Neuron (in vitro differentiated cells): ENCODE measurements at regions not wholly inside any gene's neighbourhood (a gene's known extent, or its start where the extent isn't known, plus 50 kb on each side); places are given as distances from the start of the nearest gene placed in this dataset.

Experiments
- H2AFZ ChIP-seq: one replicate; pipeline ENCODE4 v1.6.1; 2013; ENCODE audit warnings: low read depth, mild to moderate bottlenecking, inconsistent platforms, low read length, moderate library complexity
- H3K27me3 ChIP-seq: one replicate; pipeline ENCODE4 v1.6.1; 2013; ENCODE audit warnings: low read length; ENCODE audit not compliant: insufficient read depth
- H3K36me3 ChIP-seq: one replicate; pipeline ENCODE4 v1.6.1; 2013; ENCODE audit warnings: low read length; ENCODE audit not compliant: insufficient read depth
- H3K4me1 ChIP-seq: one replicate; pipeline ENCODE4 v1.6.1; 2013; ENCODE audit warnings: low read length; ENCODE audit not compliant: insufficient read depth
- H3K4me3 ChIP-seq: 2 replicates; pipeline ENCODE4 v1.5.1; 2013; ENCODE audit warnings: mild to moderate bottlenecking, low read length, moderate library complexity
- H3K9me3 ChIP-seq: one replicate; pipeline ENCODE4 v1.6.1; 2013; ENCODE audit warnings: low read length

DNA sequence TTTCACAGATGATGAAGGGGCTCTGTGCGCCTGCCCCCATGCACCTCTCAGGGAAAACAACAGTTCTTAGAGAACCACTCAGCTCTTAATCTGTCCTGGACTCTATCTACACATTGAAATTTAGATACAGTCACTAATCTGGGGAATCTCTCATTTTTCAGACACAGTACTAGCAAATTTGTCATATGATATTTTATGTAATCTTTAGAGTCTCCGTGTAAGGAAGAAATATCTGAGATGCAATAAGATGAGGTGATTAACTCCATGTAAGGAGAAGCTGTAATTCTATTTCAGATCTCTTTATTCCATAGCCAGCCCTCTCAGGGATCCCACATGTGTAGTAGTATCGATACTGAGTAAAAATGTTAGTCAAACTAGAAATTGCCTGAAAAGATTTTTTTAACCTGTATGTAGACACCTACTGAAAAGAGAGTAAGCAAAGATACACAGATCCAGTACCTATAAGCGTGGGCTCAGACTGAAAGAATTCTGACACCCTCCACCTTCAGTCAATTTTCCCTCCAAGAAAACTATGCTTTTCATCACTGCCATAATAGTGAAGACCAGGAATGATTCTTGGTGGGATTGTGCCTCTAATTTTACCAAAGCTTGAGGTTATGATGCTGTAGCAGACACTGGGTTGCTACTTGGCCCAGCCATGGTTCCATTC lies 279.6 kb upstream of the TMEM161B start:
- no peak overlapping the region for H2AFZ ChIP-seq
- H3K4me1 ChIP-seq, result peaks cover 53% of the 10 kb centered on the region
- H3K27me3 ChIP-seq, result no peaks in the 10 kb centered on the region

DNA sequence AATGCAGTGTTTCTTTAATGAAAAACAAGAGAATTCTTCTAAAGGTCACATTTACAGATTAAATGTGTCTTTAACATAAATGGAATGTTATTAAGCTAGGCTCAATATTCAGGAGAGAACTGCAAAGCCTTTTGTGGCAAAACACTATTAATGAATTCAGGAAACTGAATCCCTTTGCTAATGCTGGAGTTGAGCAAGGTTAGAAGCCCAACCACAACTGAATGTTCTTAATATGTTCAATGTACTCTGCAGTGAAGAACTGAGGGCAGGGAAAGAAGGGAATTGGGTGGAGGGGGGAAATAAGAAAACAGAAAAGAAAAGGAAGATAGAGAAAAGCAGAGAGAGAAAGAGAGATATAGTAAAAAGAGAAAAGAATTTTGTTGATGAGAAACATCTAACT lies 276.7 kb upstream of the TMEM161B start:
- no peaks in the 10 kb centered on the region for H3K27me3 ChIP-seq
- H3K4me3 ChIP-seq, result peak overlapping the region; percentile 3
- no peak overlapping the region for H2AFZ ChIP-seq
- no peaks in the 10 kb centered on the region for H3K9me3 ChIP-seq
- H3K4me1 ChIP-seq, result peaks cover 61% of the 10 kb centered on the region
- H3K36me3 ChIP-seq, result no peaks in the 10 kb centered on the region

More for the DNA sequence above, 279.6 kb upstream of the TMEM161B start:
- Histone ChIP-seq H3K36me3 (no peaks in the 10 kb centered on the region), H3K4me3 (no peak overlapping the region), H3K9me3 (no peaks in the 10 kb centered on the region)

DNA sequence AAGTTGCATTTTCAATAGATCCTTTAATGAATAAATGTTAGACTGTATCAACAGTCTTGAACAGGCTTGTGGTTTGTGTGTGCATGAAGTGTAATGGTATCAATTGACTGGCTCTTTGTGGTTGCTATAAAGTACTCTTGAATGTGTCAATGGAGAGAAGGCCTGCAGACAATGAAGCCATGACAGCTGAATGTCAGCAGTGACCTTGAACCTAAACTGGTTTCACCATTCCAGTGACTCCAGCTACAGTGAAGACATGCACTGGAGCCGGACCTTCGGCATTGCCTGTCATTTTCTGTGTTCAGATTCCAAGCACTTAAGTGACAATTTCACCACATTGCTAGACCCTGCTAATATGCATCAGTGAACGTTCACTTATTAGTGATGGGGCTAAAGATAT lies 276.0 kb upstream of the TMEM161B start:
- Histone ChIP-seq H3K4me1 (peaks cover 65% of the 10 kb centered on the region), H3K4me3 (peak overlapping the region; percentile 3), H2AFZ (no peak overlapping the region), H3K9me3 (no peaks in the 10 kb centered on the region), H3K36me3 (no peaks in the 10 kb centered on the region), H3K27me3 (no peaks in the 10 kb centered on the region)

DNA sequence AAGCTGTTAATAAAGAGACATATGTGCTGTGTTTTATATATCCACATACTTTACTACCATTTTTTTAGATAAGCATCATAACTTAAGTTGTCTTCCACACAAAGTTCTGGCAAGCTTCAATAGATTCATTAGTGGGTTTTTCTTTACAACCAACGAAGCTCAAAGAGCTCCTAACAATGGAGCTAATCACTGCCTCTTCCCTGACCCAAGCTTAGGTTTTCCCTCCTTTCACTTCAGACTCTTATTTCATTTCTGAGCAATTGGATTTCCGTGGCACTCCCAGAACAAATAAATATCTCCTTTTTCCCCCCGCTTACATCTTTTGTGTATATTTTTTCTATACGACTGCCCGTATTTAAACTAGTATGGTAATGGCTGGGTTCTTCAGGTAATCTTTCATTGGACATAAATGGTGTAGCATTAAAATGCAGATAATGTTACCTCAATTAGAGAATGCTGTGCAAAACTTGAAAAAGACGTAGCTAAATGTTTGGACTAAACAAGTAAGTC lies 275.5 kb upstream of the TMEM161B start:
- Histone ChIP-seq H3K9me3 (no peaks in the 10 kb centered on the region), H3K36me3 (no peaks in the 10 kb centered on the region), H2AFZ (no peak overlapping the region), H3K4me3 (no peak overlapping the region), H3K4me1 (peaks cover 70% of the 10 kb centered on the region), H3K27me3 (no peaks in the 10 kb centered on the region)

DNA sequence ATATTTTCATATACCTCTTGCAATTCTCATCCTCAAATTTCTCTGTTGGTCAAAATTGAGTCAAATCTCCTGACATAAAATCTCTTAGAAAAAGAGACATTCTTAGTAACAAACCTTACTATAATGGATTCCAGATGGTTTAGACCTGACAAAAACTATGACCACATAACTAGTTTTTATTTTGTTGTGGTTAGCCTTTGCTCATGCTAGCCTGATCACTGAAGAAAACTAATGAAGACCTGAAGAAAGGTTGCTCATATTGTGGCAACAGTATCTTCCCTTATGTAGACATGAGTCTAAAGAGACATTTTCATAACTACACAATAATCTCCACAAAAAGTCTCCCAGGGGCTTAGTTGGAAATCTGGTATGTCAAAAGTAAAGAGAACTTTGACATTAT lies 274.1 kb upstream of the TMEM161B start:
- H3K4me1 ChIP-seq, result peaks cover 81% of the 10 kb centered on the region

DNA sequence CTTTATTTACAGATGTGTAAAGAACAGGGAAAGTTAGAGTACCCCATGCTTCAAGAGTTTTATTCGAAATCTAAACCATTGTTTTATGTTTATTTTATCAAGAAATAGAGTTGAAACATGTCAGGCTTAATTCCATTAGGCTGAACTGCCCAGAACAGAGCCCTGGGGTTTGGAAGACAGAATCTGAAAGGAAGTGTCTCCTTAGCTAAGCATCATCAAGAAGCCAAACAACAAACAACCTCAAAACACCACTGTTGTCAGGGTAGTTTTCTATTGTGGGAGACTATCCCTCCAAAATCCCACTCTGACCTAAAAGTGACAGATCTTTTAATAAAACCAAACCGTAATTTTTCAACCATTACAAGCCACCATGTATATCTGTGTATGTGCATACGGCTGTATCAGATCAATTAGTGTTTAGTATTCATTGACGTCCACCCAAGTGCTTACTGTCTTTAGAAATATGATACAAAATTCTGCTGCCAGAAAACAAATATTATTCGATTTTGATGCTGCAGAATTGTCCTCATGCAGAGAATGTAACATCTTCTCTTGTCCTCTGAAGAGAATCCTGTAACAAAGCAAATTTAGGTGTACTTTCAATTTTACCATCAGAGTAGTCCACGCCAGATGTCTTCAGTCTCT lies 271.9 kb upstream of the TMEM161B start:
- H3K4me1 ChIP-seq, result peaks cover 84% of the 10 kb centered on the region
- no peaks in the 10 kb centered on the region for H3K36me3 ChIP-seq
- no peak overlapping the region for H2AFZ ChIP-seq
- no peaks in the 10 kb centered on the region for H3K27me3 ChIP-seq
- peak overlapping the region; percentile 31 for H3K4me3 ChIP-seq
- no peaks in the 10 kb centered on the region for H3K9me3 ChIP-seq

More for the DNA sequence above, 274.1 kb upstream of the TMEM161B start:
- Histone ChIP-seq H3K27me3 (no peaks in the 10 kb centered on the region), H2AFZ (no peak overlapping the region), H3K36me3 (no peaks in the 10 kb centered on the region), H3K4me3 (no peak overlapping the region), H3K9me3 (no peaks in the 10 kb centered on the region)

DNA sequence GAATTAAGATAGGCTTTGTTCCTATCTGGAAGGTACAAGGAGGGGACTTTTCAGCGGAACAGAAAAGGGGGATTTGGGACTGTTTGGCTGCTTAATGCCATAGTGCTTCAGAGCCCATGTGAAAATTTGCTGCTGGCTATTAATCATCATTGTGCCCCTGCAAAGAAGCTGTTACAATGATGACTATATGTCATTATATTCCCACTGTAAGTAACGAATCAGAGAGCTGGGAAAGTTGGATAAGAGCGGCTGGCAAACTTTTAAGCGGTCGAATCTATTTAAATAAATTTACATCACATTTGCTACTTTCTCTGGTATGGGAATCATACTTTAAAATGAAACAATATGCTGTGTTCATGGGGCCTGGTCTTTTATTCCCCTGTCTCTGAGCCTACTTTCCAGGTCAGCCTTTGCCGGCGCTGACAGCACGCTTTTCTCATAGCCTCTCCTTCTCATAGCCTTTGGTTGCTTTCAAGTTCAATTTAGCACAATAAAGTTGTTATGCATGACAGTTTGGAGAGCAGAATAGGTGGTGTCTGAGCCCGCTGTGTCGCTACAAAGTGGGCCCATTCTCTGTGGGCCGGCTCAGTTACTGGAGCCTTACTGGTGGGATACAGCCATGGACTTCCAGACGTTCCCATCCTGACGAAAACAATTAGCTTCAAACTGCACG lies 271.2 kb upstream of the TMEM161B start:
- Histone ChIP-seq H3K36me3 (no peaks in the 10 kb centered on the region), H3K4me1 (peaks cover 76% of the 10 kb centered on the region), H3K4me3 (peak overlapping the region; percentile 31), H3K9me3 (no peaks in the 10 kb centered on the region), H2AFZ (no peak overlapping the region), H3K27me3 (no peaks in the 10 kb centered on the region)

DNA sequence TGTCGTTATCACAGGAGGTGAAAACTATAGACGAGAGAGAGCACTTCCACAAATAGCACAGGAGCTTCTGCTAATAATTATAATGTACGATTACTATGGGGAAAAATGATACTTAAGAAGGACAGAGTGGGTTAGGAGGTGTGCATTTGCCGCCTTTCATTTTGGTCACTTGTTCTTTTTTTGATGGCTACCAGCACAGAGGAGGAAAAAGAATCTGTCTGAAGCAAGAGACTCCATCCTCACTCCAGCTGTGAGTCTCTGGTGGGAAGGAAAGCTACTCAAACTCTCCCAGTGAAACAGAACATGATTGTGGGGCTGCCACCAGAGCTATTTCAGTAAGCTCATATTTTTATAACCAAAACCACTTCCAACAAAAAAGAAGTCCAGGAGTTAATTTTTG lies 270.4 kb upstream of the TMEM161B start:
- no peaks in the 10 kb centered on the region for H3K27me3 ChIP-seq

DNA sequence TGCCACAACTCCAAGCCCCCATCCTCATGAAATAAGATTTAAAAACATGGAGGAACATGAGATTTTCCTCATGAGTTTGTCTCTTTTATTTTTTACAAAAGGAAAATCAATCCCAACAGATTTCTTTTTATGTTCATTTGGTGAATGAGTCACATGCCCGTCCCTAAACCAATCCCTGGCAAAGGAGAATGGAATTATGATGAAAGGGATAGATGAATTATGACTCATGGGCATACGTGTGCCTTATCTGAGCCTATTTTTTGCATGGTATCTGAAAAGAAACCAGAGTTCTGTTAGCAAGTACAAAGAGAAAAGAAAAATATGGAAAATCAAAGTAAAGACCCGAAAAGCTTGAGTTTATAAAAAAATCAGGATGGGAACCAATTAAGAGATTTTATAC lies 267.5 kb upstream of the TMEM161B start:
- Histone ChIP-seq H3K4me1 (peaks cover 45% of the 10 kb centered on the region), H2AFZ (no peak overlapping the region), H3K27me3 (no peaks in the 10 kb centered on the region), H3K9me3 (no peaks in the 10 kb centered on the region), H3K4me3 (no peak overlapping the region), H3K36me3 (no peaks in the 10 kb centered on the region)

More for the DNA sequence above, 270.4 kb upstream of the TMEM161B start:
- Histone ChIP-seq H2AFZ (no peak overlapping the region), H3K4me1 (peaks cover 70% of the 10 kb centered on the region), H3K9me3 (no peaks in the 10 kb centered on the region), H3K36me3 (no peaks in the 10 kb centered on the region), H3K4me3 (no peak overlapping the region)

DNA sequence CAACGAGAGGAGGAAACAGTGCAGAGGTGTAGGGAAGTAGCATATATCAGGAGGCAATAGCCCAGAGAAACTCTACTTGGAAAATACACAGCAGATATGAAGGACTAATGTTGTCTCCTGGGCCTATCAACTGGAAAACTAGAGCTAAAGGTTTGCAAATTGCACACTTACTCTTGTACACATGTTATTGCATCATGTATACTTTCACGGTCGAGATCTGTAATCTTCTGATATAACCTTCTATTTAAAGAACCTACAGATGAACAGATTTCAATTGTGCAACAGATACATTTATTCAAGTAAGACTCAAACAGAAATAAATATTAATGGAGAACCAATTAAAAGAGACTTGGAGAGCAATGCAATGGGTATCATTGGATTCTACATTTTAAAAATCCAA lies 256.3 kb upstream of the TMEM161B start:
- Histone ChIP-seq H3K36me3 (no peaks in the 10 kb centered on the region), H3K4me1 (no peaks in the 10 kb centered on the region), H3K9me3 (no peaks in the 10 kb centered on the region), H2AFZ (no peak overlapping the region), H3K27me3 (no peaks in the 10 kb centered on the region), H3K4me3 (no peak overlapping the region)

DNA sequence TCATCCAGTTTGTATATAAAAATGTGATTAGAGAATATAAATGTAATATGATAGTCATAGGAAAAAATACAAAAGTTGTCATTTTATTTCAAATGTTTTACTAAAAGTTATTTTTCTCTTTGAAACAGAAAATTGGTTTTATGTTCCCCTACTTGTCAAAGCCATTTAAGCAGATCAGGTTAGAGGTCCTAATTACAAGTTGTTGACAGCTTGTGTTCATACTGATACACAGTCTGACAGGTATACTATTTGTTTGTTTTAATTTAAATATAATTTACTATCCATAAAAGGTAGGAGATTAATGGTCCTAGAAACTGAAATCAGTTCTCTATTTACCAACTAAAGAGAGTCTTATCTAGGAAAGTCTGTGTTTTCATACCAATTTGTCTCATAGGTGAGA lies 250.4 kb upstream of the TMEM161B start:
- Histone ChIP-seq H3K4me3 (no peak overlapping the region), H3K27me3 (no peaks in the 10 kb centered on the region)

DNA sequence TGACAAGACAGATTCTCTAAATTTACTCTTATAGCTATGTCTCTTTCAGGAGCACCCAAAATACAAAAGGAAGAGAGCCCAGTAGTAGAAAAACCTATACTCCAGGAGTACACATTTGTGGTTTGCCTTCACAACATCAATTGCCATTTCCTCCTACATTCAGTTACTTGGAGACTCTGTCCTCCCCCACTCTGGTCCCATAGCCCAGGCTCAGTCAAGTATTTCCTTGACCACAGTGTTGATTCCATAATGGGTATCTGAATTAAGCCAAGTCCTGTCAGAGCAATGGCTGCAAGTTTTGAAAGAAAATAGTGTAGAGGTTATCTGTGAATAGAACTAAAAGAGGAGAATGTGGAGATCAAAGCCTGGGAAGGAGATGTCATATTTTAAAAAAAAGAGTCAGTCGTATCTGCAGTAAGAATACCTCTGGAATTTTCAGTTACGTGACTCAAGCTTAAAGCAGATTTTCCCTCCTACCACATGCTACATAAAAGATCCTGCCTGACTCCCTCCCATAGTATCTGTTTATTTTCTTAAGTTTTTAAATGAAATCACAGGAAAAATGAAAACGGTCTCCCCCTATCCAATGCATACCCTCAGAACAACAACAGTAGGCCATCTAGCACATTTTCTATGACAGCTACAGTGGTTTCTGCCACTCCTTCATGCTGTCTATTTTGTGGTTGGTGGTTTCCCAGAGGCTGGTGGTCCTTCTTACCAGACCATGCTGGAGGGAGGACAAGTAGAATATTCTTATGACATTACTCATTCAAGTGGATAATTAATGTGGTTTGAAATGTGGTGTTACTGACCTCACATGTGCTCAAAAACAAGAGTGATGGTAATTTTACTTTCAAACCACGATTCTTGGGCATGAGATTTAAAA lies 249.7 kb upstream of the TMEM161B start:
- no peak overlapping the region for H3K4me3 ChIP-seq
- no peak overlapping the region for H2AFZ ChIP-seq
- no peaks in the 10 kb centered on the region for H3K27me3 ChIP-seq
- H3K4me1 ChIP-seq, result no peaks in the 10 kb centered on the region
- H3K9me3 ChIP-seq, result no peaks in the 10 kb centered on the region
- no peaks in the 10 kb centered on the region for H3K36me3 ChIP-seq

More for the DNA sequence above, 250.4 kb upstream of the TMEM161B start:
- H3K36me3 ChIP-seq, result no peaks in the 10 kb centered on the region
- no peaks in the 10 kb centered on the region for H3K4me1 ChIP-seq
- H3K9me3 ChIP-seq, result no peaks in the 10 kb centered on the region
- no peak overlapping the region for H2AFZ ChIP-seq
